ENCODE measurements at regions not wholly inside any gene's neighbourhood (a gene's known extent, or its start where the extent isn't known, plus 50 kb on each side); places are given as distances from the start of the nearest gene placed in this dataset.

DNA sequence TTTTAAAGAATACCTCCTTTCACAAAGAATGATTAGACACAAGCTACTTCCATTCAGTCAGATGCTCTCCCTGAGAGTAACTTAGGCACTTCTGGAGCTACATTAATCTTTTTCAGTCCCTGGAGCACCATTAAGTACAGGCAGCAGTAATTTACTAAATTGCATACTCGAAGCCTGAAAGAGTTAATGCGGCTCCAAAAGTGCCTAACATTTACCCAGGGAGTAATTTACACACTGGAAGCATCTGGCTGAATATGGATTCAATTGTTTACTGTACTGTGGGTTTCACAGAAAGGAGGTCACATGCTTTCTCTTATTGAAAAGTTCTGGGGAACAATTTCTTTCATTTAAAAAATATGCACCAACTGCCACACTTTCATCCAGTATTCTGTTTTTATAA is 260.8 kb upstream of the TENM3 start:
- H3K4me3 ChIP-seq (ENCODE audit: low read depth, low read length) = no peak overlapping the region
- TF ChIP-seq, protein P1, sequence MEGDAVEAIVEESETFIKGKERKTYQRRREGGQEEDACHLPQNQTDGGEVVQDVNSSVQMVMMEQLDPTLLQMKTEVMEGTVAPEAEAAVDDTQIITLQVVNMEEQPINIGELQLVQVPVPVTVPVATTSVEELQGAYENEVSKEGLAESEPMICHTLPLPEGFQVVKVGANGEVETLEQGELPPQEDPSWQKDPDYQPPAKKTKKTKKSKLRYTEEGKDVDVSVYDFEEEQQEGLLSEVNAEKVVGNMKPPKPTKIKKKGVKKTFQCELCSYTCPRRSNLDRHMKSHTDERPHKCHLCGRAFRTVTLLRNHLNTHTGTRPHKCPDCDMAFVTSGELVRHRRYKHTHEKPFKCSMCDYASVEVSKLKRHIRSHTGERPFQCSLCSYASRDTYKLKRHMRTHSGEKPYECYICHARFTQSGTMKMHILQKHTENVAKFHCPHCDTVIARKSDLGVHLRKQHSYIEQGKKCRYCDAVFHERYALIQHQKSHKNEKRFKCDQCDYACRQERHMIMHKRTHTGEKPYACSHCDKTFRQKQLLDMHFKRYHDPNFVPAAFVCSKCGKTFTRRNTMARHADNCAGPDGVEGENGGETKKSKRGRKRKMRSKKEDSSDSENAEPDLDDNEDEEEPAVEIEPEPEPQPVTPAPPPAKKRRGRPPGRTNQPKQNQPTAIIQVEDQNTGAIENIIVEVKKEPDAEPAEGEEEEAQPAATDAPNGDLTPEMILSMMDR (IDR thresholded peaks at IDR 0.05; ENCODE audit: insufficient read depth, low read length) = no peak
- DNase-seq (ENCODE audit: low read depth) = no peak

DNA sequence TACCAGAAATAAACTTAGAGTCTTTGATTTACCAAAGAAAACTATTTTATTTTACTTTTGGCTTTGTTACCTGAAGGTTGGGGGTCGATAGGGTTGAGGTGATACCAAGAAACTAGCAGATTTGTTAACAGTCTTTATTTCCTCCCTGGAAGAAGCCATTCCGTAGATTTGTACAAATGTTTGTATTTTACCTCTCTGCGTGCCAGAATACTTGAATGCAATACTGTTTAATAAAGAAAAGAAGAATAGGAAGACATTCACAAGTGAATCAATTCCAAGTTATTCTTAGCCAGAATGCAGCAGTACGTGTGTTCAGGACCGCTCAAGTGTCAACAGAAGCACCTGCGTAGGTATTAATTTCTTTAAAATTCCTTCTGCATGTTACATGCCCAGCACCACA is 260.3 kb upstream of the TENM3 start:
- no peak for DNase-seq (ENCODE audit: low read depth)
- TF ChIP-seq, protein P1 (IDR thresholded peaks at IDR 0.05; ENCODE audit: insufficient read depth, low read length) = no peak
- H3K4me3 ChIP-seq (ENCODE audit: low read depth, low read length) = no peak overlapping the region

DNA sequence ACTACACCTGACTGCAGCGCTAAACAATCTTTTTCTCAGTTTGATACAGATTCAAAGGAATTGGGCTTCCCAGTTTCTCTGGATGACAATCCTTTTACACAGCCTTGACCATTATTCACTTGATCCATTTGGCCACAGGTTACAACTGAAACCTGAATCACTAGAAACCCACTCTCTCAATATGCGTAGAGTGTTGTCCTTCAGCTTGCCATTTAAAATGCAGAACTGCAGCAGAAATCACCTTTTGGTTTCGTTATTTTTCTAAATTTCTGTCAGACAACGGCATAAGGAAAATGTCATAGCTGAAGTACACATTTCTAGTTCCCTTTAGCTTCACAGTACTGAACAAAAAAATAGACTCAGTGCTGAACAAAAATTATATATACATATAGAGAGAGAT is 255.8 kb upstream of the TENM3 start:
- TF ChIP-seq, protein P1 (IDR thresholded peaks at IDR 0.05; ENCODE audit: insufficient read depth, low read length) = no peak
- H3K4me3 ChIP-seq (ENCODE audit: low read depth, low read length) = no peak overlapping the region
- DNase-seq (ENCODE audit: low read depth) = no peak

DNA sequence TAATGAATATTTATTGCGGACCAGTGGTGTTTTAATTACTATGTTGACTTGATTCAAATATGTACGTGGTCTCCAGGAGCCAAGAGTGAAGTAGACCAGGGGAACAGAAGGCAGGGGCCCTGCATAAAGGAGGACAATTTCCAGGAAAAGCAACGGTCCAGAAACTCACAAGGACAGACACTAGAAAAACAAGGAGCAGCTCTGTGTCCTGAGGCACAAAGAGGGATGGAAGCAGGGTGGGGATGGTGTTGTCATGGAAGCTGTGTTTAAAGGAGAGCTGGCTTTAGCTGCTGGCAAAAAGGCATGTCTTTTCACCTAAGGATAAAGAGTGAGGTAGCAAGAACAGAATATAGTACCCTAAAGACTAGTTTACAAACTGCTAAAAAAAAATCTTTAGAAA is 254.1 kb upstream of the TENM3 start:
- TF ChIP-seq, protein P1 (IDR thresholded peaks at IDR 0.05; ENCODE audit: insufficient read depth, low read length) = no peak
- no peak for DNase-seq (ENCODE audit: low read depth)
- no peak overlapping the region for H3K4me3 ChIP-seq (ENCODE audit: low read depth, low read length)

DNA sequence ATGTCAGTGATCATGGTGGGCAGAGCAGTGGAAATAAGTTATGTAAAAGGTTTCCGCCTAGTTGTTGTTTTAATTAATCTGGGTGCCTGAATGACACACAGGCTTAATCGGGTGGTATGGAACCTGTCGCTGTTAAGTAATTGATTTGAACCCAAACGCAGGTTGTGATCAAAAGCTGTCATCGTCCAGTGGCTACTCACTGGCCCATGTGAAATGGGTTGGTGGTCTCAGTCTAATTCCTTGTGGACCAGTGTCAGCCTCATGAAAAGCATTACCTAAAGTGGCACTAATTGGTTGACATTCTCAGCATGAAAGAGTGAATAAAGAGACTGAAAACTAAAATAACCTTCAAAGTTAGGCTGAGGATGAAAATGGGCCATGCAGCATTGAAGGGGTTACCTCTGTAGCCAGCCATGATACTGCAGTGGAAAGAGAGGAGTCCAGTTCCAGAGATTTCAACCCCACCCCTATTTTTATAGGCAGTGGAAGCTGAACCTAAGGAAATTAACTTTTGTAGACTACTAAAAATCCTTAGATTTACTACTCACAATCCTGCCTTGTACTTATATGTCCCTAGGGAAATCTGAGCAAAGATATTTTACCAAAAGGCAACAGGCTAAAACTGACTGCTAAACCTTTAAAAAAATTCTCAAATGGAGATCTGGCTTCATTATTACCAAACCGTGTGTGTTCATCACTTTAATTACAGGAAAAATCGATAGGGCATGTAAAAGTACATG is 251.7 kb upstream of the TENM3 start:
- TF ChIP-seq, protein P1 (IDR thresholded peaks at IDR 0.05; ENCODE audit: insufficient read depth, low read length) = no peak
- no peak overlapping the region for H3K4me3 ChIP-seq (ENCODE audit: low read depth, low read length)
- DNase-seq (ENCODE audit: low read depth) = no peak

DNA sequence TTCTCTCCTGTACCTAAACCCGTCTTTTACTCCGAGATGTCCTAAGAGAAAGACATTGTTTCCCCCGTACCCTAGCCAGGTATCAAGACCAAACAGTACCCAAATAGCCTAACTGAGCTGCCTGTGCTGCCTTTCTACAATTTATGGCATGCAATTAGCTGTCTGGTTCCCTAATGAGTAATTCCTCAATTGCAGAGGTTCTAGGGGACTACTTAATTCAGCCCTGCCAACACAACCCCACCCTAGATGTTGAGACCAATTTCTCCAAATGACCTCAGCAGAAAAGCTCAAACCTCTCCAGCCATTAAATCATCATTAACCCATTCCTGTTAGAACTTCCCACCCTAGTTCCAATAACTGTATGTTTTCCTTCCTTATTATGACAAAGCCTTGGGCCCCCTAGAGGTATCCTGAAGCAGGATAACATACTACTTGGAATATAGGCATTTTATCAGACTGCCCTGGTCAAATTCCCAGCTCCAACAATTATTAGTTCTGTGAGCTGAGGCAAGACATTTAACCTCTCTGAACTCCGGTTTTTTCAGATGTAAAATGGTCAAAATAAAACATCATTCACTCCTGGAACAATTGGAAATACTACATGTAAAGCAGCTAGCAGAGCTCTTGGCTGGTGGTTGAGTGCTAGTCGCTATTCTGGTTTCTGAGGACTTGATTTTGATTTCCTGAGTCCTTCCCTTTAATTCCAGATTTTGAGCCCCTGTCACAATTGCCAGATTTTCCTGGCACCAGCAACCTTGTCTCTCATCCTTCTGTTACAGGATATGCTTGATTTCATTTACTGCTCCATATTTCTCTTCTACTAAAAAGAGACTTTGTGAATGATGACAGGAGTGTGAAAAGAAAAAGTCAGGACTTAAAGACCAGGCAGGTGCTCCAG is 244.6 kb upstream of the TENM3 start:
- no peak overlapping the region for H3K4me3 ChIP-seq (ENCODE audit: low read depth, low read length)
- TF ChIP-seq, protein P1 (IDR thresholded peaks at IDR 0.05; ENCODE audit: insufficient read depth, low read length) = no peak
- no peak for DNase-seq (ENCODE audit: low read depth)
